HEK293 (cell line): ENCODE measurements at regions not wholly inside any gene's neighbourhood (a gene's known extent, or its start where the extent isn't known, plus 50 kb on each side); places are given as distances from the start of the nearest gene placed in this dataset.

Experiments used
- CTCF ChIA-PET: fragments of 350-600 bp; formaldehyde crosslinking; extraction: SDS; loops from one replicate; lab custom pipeline; 2021; ENCODE audit warnings: antibody characterized with exemption; lab: Yijun Ruan, JAX
- POLR2A ChIA-PET: fragments of 300-600 bp; formaldehyde crosslinking; extraction: SDS; loops from one replicate; lab custom pipeline; 2020; ENCODE audit warnings: antibody characterized with exemption, inconsistent platforms; lab: Yijun Ruan, JAX
- H3K27ac ChIP-seq: fragments of 200-500 bp; sonication (Bioruptor generic); 2 replicates; pipeline ENCODE4 v1.5.1; 2014; ENCODE audit warnings: low read depth, low read length, control low read depth, inconsistent platforms; ENCODE audit errors: extremely low read depth
- H3K36me3 ChIP-seq, 2 experiments: fragments of 200-500 bp in 1 of 2; sonication (Bioruptor generic) in 1 of 2; 1 replicate in 1 of 2; 2 replicates in 1 of 2; pipeline ENCODE4 v1.5.1; 2014 to 2017; ENCODE audit warnings: inconsistent platforms in 2 of 2, low read length in 2 of 2; ENCODE audit not compliant: control insufficient read depth in 2 of 2, insufficient read depth in 1 of 2
- H3K4me1 ChIP-seq: fragments of 200-500 bp; sonication (Bioruptor generic); 2 replicates; pipeline ENCODE4 v1.5.1; 2014; ENCODE audit warnings: mild to moderate bottlenecking, low read length, inconsistent platforms; ENCODE audit not compliant: control insufficient read depth, insufficient read depth
- H3K4me3 ChIP-seq: 2 replicates; pipeline ENCODE4 v1.5.1; 2011; ENCODE audit warnings: low read depth, mild to moderate bottlenecking, control low read depth, low read length, moderate library complexity
- H3K9me3 ChIP-seq: fragments of 200-500 bp; sonication (Bioruptor generic); 2 replicates; pipeline ENCODE4 v1.5.1; 2014; ENCODE audit warnings: low read depth, low read length, inconsistent platforms; ENCODE audit not compliant: control insufficient read depth, insufficient read depth
- OVOL3 ChIP-seq: fragments of 450-650 bp; formaldehyde crosslinking; IDR thresholded peaks from 2 replicates; pipeline ENCODE4 v1.5.1; 2016; ENCODE audit warnings: missing biosample characterization, missing genetic modification characterization
- REST ChIP-seq: fragments of 450-650 bp; formaldehyde crosslinking; IDR thresholded peaks from 2 replicates; pipeline ENCODE4 v1.5.1; 2016; ENCODE audit warnings: missing biosample characterization, missing genetic modification characterization
- ZBTB10 ChIP-seq: fragments of 450-650 bp; formaldehyde crosslinking; IDR thresholded peaks from 2 replicates; pipeline ENCODE4 v1.5.1; 2016; ENCODE audit warnings: missing biosample characterization, missing genetic modification characterization
- ZBTB7A ChIP-seq: fragments of 450-650 bp; formaldehyde crosslinking; IDR thresholded peaks from 2 replicates; pipeline ENCODE4 v1.5.1; 2016; ENCODE audit warnings: low read depth, missing biosample characterization, missing genetic modification characterization
- ZFP3 ChIP-seq: fragments of 450-650 bp; formaldehyde crosslinking; IDR thresholded peaks from 2 replicates; pipeline ENCODE4 v1.5.1; 2016; ENCODE audit warnings: low read depth, missing biosample characterization, missing genetic modification characterization
- ZIC2 ChIP-seq: fragments of 450-650 bp; formaldehyde crosslinking; IDR thresholded peaks from 2 replicates; pipeline ENCODE4 v1.5.1; 2016; ENCODE audit warnings: missing biosample characterization, missing genetic modification characterization
- ZNF10 ChIP-seq: fragments of 450-650 bp; formaldehyde crosslinking; IDR thresholded peaks from 2 replicates; pipeline ENCODE4 v1.5.1; 2017; ENCODE audit warnings: missing biosample characterization, missing genetic modification characterization
- ZNF239 ChIP-seq: fragments of 450-650 bp; formaldehyde crosslinking; IDR thresholded peaks from 2 replicates; pipeline ENCODE4 v1.5.1; 2016; ENCODE audit warnings: missing biosample characterization, missing genetic modification characterization
- ZNF335 ChIP-seq: fragments of 450-650 bp; formaldehyde crosslinking; conservative IDR thresholded peaks from 2 replicates; pipeline ENCODE4 v1.5.1; 2016; ENCODE audit warnings: missing biosample characterization, missing genetic modification characterization
- ZNF354C ChIP-seq: fragments of 450-650 bp; formaldehyde crosslinking; IDR thresholded peaks from 2 replicates; pipeline ENCODE4 v1.5.1; 2016; ENCODE audit warnings: missing biosample characterization, missing genetic modification characterization, low read depth, borderline replicate concordance
- ZNF426 ChIP-seq: fragments of 450-650 bp; formaldehyde crosslinking; IDR thresholded peaks from 2 replicates; pipeline ENCODE4 v1.5.1; 2017; ENCODE audit warnings: missing biosample characterization, missing genetic modification characterization, mild to moderate bottlenecking, inconsistent platforms, moderate library complexity
- ZNF514 ChIP-seq: fragments of 450-650 bp; formaldehyde crosslinking; IDR thresholded peaks from 2 replicates; pipeline ENCODE4 v1.5.1; 2016; ENCODE audit warnings: missing biosample characterization, missing genetic modification characterization
- ZNF529 ChIP-seq: fragments of 450-650 bp; formaldehyde crosslinking; IDR thresholded peaks from 2 replicates; pipeline ENCODE4 v1.5.1; 2017; ENCODE audit warnings: missing genetic modification characterization, missing biosample characterization; ENCODE audit not compliant: insufficient replicate concordance
- ZNF548 ChIP-seq: fragments of 450-650 bp; formaldehyde crosslinking; IDR thresholded peaks from 2 replicates; pipeline ENCODE4 v1.5.1; 2016; ENCODE audit warnings: missing biosample characterization, missing genetic modification characterization
- ZNF585B ChIP-seq: fragments of 450-650 bp; formaldehyde crosslinking; IDR thresholded peaks from 2 replicates; pipeline ENCODE4 v1.5.1; 2016; ENCODE audit warnings: missing biosample characterization, missing genetic modification characterization
- ZNF707 ChIP-seq: fragments of 450-650 bp; formaldehyde crosslinking; IDR thresholded peaks from 2 replicates; pipeline ENCODE4 v1.5.1; 2016; ENCODE audit warnings: missing biosample characterization, missing genetic modification characterization
- ZNF843 ChIP-seq: fragments of 450-650 bp; formaldehyde crosslinking; IDR thresholded peaks from 2 replicates; pipeline ENCODE4 v1.5.1; 2016; ENCODE audit warnings: missing biosample characterization, missing genetic modification characterization
- ZSCAN4 ChIP-seq: fragments of 450-650 bp; formaldehyde crosslinking; IDR thresholded peaks from 2 replicates; pipeline ENCODE4 v1.5.1; 2017; ENCODE audit warnings: missing biosample characterization, missing genetic modification characterization
- ZSCAN5A ChIP-seq: fragments of 450-650 bp; formaldehyde crosslinking; IDR thresholded peaks from 2 replicates; pipeline ENCODE4 v1.5.1; 2016; ENCODE audit warnings: missing biosample characterization, missing genetic modification characterization

- Histone ChIP-seq H3K36me3 (no peaks in the 10 kb centered on the region), H3K4me1 (no peaks in the 10 kb centered on the region), H3K9me3 (no peaks in the 10 kb centered on the region), H3K4me3 (no peak overlapping the region)
- TF ChIP-seq ZNF548 (tag by site-specific recombination) (no peak), ZNF585B (no peak), OVOL3 (tag by site-specific recombination) (no peak), ZNF529 (tag by site-specific recombination) (no peak), ZIC2 (tag by site-specific recombination) (no peak)
- TF ChIP-seq, all 188 proteins: peak for 0
- H3K27ac ChIP-seq = no peak overlapping the region
- POLR2A ChIA-PET = interaction anchor here (0.5 kb wide), 1 partner anchor 512 kb away, joined by 4 read pairs; no protein-coding TSS in a partner anchor
- CTCF ChIA-PET = interaction anchor here (0.7 kb wide), 1 partner anchor 1711 kb away, joined by 3 read pairs; no protein-coding TSS in a partner anchor
Measured at GRCh38 chr9:106621313-106622163, 241.4 kb upstream of the ZNF462 start.

- TF ChIP-seq ZNF514 (tag by site-specific recombination) (no peak), ZNF335 (no peak), ZBTB10 (tag by site-specific recombination) (no peak), REST (tag by site-specific recombination) (no peak), ZSCAN5A (tag by site-specific recombination) (no peak), ZNF585B (no peak), ZFP3 (no peak)
- ChIA-PET POLR2A (no interaction called here), CTCF (interaction anchor here (0.7 kb wide), 1 partner anchor 1711 kb away, joined by 3 read pairs; no protein-coding TSS in a partner anchor)
- Histone ChIP-seq H3K4me3 (no peak overlapping the region), H3K27ac (no peak overlapping the region), H3K9me3 (no peaks in the 10 kb centered on the region), H3K36me3 (no peaks in the 10 kb centered on the region), H3K4me1 (no peaks in the 10 kb centered on the region)
Measured at GRCh38 chr9:106622164-106622487, 240.8 kb upstream of the ZNF462 start.

- Histone ChIP-seq H3K4me1 (no peaks in the 10 kb centered on the region), H3K9me3 (no peaks in the 10 kb centered on the region), H3K4me3 (no peak overlapping the region), H3K36me3 (no peaks in the 10 kb centered on the region)
- POLR2A ChIA-PET = no interaction called here
- no peak for TF ChIP-seq ZNF354C (tag by site-specific recombination)
- no peak for TF ChIP-seq ZNF707 (tag by site-specific recombination)
- no peak for TF ChIP-seq ZNF239
- no peak for TF ChIP-seq ZNF426
- no peak for TF ChIP-seq ZNF843 (tag by site-specific recombination)
- TF ChIP-seq ZSCAN4 (tag by site-specific recombination) = no peak
- TF ChIP-seq ZBTB7A = no peak
- no peak for TF ChIP-seq ZNF10 (tag by site-specific recombination)
- TF ChIP-seq, all 188 proteins: peak for 0
- H3K27ac ChIP-seq = no peak overlapping the region
- CTCF ChIA-PET = no interaction called here
Measured at GRCh38 chr9:106623558-106623957, 239.4 kb upstream of the ZNF462 start.
